ENCODE measurements at regions not wholly inside any gene's neighbourhood (a gene's known extent, or its start where the extent isn't known, plus 50 kb on each side); places are given as distances from the start of the nearest gene placed in this dataset.

DNA sequence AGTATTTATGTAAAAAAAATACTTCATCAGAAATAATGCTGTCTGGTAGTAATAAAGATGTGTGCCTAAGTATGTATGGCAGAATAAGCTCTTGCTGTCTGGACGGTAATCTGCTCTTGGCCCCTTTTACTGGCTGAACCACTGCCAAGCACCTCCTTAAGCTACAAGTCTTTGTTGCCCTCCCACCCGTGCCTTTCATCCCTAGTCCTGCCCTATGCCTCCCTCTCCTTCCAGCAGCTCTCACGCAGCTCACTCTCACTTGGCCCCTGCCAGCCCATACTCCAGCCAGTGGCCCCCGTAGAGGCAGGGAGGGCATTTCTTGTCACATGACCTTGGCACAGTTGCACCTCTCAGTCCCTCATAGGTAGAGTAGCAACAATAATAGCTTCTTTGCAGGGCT lies 54.5 kb upstream of the NPAS2 start:
- DNase-seq (ENCODE audit: low spot score): no peak

DNA sequence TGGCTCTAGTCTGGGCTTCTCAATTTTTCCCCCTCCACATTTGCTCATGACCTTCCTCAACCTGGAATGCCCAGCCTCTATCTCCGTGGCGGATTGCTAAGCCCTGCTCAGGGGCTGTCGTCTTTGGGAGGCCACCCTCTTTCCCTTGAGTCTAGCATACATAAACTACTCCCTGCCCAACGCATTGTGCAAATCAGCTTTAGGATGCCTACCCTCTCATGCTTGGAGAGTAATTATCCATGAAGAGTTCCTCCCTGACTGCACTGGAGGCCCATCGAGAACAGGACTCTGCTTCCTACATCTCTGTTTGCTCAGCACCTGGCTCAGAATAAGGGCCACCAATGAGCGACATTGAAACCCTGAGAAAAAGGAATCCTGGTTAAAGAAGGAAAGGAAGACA lies 53.7 kb upstream of the NPAS2 start:
- DNase-seq (ENCODE audit: low spot score): no peak

DNA sequence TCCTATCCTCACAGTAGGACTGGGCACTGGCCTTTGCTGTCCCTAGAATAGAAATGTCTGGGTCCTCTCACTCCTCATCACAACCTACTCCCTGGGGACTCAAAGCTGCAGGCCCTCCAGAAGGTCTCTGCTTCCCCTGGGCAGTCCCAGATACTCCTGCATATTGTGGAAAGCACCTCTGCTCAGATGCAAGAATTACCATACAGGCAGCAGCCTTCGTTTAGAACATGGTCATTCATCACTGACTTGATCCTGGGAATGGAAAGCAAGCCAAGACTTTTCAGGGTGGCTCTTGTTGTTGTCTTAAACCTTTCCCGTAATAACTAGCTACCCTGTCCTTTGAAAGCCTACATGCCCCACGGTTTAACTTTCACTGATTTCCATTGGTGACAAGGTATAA lies 53.1 kb upstream of the NPAS2 start:
- no peak for DNase-seq (ENCODE audit: low spot score)

DNA sequence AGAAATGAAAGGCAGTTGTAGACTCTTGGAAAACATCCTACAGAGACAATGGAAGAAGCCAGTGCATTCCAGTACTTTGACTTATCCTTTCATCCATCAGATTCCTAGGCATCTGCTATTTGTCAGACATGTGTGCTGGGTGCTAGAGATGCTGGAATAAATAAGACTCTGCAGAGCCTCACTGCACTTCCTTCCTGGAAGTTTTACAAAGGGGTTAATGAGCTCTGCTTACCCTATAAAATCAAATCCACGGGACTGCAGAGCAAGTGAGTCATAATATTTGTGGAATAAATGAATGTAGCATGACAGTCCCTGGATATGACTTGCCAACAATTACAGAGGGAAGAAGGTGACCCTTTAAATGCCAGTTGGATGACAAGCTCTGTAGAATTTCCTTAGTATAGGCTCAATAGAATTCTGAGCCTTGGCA lies 52.7 kb upstream of the NPAS2 start:
- peak; percentile 52 for DNase-seq (ENCODE audit: low spot score)

DNA sequence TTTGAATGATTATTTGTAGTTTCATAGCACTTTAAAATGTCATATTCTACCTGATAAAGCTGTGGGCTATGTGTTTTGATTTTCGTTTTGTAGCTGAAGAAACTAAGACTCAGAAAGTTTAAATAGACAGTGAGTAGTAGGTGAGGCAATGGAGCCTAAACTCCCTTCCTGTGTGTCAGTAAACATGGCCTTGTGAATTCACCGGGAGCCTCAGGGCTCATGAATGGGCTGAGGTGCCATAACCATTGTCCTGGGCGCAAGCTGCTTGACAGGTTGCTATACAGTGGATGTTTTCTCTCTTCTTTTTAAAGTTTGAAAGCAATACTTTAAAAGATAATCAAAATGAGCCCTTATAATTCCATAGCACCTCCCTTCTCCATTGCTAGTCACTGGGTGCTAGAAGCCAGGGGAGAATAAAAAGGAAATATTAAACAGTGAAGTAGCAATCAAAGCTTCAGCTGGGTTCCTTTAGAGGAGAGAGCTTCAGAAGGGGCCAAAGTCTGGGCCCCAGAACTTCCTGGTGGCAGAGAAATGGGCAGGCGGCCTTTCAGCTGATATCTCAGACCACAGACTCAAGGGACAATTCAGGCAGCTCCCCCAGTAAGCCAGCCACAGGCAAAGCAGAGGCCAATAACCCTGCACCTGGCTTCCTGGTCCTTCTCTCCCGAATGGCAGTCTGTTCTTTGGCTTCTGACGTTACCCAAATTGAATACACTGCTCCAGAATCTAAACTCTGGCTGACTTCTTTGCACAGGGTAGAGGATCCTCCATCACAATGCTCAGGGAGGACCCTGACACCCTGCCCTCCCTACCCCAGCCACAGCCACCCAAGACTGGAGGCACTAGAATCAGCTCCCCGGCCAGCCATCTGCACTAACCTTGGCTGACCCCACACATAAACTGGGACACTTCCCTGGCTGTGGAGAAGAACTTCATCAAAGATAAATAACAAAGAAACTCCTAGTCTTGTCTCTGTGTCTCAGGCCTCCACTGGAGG lies 51.8 kb upstream of the NPAS2 start:
- no peak for DNase-seq (ENCODE audit: low spot score)

All from GM03348 (cell line).